GM19438 (cell line): ENCODE measurements at regions not wholly inside any gene's neighbourhood (a gene's known extent, or its start where the extent isn't known, plus 50 kb on each side); places are given as distances from the start of the nearest gene placed in this dataset.
"Not testable (repeated sequence)": the region's sequence is repeated elsewhere in the genome, so short reads cannot be mapped to it uniquely, and the experiment has no call there.

Source experiments
- ATAC-seq: cut with Tn5 transposase; IDR thresholded peaks from one replicate; pipeline ENCODE4 v1.9.1; 2021; ENCODE audit warnings: low read depth; ENCODE audit not compliant: unreplicated experiment

DNA sequence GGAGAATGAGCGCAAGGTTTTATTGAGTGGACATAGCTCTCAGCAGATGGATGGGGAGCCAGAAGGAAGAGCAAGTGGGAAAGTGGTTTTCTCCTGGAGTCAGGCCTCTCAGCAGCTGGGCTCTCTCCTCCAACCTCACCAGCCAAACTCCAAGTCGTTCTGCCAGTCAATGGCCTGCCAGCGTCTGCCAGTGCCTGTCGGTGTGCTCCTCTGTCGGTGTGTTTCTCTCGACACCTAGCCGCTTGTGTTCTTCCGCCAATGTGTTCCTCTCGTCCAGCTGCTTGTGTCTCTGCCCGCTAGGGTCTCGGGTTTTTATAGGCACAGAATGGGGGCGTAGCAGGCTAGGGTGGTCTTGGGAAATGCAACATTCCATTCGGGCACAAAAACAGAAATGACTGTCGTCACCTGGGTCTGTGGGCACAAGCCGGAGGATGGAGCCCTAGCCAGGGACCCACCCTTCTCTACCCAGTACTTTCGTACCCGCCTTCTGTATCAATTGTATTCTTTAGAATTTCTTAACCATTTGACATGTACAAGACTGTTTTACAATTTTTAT lies 1365.4 kb downstream of the FSCB start:
- no peak for ATAC-seq

- ATAC-seq, result no peak
These were observed 1366.6 kb downstream of the FSCB start for GRCh38 chr14:43140453-43140852.

DNA sequence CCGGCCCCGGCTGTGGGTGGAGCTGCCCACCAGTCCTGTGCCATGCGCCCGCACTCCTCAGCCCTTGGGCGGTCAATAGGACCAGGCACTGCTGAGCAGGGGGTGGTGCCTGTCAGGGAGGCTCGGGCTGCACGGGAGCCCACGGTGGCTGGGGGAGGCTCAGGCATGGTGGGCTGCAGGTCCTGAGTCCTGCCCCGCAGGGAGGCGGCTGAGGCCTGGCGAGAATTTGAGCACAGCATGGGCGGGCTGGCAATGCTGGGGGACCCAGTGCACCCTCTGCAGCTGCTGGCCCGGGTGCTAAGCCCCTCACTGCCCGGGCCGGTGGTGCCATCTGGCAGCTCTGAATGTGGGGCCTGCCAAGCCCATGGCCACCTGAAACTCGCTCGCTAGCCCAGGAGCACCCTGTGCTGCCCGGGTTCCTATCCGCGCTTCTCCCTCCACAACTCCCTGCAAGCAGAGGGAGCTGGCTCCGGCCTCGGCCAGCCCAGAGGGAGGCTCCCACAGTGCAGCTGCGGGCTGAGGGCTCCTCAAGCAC lies 1371.1 kb downstream of the FSCB start:
- ATAC-seq, result no peak

- ATAC-seq, result no peak
These were observed 1374.6 kb downstream of the FSCB start for GRCh38 chr14:43132441-43132840.

DNA sequence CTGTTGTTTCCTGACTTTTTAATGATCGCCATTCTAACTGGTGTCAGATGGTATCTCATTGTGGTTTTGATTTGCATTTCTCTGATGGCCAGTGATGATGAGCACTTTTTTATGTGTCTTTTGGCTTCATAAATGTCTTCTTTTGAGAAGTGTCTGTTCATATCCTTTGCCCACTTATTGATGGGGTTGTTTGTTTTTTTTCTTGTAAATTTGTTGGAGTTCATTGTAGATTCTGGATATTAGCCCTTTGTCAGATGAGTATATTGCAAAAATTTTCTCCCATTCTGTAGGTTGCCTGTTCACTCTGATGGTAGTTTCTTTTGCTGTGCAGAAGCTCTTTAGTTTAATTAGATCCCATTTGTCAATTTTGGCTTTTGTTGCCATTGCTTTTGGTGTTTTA lies 1378.7 kb downstream of the FSCB start:
- ATAC-seq, result not testable (repeated sequence)

- ATAC-seq, result not testable (repeated sequence)
These were observed 1379.2 kb downstream of the FSCB start for GRCh38 chr14:43127874-43128273.

- ATAC-seq, result no peak
These were observed 1383.5 kb downstream of the FSCB start for GRCh38 chr14:43123544-43123943.

DNA sequence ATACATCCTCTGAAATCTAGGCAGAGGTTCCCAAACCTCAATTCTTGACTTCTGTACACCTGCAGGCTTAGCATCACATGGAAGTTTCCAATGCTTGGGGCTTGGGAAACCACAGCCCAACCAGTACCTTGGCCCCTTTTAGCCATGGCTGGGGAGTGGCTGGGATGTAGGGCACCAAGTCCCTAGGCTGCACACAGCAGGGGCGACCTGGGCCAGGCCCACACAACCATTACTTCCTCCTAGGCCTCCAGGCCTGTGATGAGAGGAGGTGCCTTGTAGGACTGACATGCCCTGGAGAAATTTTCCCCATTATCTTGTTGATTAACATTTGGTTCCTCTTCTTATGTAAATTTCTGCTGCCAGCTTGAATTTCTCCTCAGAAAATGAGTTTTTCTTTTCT lies 1387.4 kb downstream of the FSCB start:
- ATAC-seq, result no peak

DNA sequence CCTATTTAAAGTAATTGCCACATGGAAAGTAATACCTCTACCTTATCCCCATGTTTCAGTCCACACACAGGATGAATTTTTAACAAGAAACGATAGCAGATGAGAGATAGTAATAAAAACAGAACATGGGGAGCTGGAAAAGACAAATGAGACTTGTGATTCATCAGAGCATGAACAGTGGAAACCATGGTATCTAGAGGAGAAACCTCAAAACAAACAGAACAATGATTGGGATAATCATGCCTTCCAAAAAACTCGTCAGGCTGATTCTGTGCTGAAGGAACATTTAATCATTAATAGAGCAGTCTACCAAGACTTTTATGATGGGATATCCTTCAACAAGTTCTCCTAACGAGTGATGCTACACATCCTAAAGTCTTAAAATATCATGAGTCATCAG lies 1390.7 kb downstream of the FSCB start:
- ATAC-seq, result no peak

GRCh38 chr14:43105305-43105704 lies 1401.8 kb downstream of the FSCB start:
- no peak for ATAC-seq

DNA sequence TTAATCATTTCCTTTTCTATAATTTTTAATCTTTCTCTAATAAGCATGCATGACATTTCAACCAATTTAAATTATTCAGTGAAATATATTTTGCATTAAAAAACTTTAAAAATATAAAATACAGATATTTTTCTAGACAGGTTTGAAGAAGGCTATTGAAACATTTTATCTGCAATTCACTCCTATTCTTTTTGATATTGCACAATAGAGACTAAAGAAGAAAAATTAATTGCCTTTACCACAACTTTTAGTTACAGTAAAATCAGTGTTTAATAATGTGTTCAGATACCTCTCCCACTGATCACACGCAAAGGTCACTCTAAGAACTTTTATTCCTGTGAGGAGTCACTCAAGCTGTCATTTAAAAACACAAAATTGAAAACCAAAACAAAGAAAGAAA lies 1416.7 kb downstream of the FSCB start:
- no peak for ATAC-seq

DNA sequence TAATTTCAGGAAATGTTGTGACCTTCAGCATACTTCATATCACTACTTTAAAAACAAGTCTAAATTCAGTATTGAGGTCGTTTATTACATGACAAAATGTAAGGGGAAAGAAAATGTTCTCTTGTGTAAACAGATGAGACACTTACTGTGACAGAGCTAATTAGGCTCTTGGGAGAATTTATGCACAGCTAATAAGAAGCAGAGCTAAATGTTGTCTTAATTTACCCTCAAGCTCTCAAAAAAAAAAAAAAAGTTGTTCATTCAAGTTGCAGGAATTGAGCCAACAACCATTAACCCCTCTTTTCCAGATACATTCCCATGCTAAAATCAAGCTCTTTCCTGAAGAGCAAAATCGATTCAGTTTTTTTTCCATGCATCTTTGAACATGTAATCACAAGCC lies 1419.4 kb downstream of the FSCB start:
- ATAC-seq, result no peak

DNA sequence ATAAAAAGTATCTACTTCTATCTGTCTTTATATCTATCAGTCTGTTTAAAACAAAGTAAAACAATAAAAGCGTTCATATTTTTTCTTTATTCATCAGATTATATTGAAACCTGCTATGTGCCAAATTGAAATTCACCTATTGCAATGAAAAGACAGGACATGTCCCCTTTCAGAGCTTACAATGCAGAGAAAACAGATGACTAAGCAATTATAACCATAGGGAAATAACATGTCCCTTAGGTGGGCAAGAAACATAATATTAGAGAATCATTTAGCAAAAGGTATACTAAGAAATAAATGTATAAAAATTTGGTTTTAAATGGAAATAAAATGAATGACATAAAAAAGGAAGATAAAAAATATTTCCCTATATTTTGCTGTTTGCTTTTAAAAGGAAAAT lies 1421.3 kb downstream of the FSCB start:
- no peak for ATAC-seq

- not testable (repeated sequence) for ATAC-seq
These were observed 1439.7 kb downstream of the FSCB start for GRCh38 chr14:43067372-43067771.

- no peak for ATAC-seq
These were observed 1449.4 kb downstream of the LRFN5 start for GRCh38 chr14:43056106-43056505.

DNA sequence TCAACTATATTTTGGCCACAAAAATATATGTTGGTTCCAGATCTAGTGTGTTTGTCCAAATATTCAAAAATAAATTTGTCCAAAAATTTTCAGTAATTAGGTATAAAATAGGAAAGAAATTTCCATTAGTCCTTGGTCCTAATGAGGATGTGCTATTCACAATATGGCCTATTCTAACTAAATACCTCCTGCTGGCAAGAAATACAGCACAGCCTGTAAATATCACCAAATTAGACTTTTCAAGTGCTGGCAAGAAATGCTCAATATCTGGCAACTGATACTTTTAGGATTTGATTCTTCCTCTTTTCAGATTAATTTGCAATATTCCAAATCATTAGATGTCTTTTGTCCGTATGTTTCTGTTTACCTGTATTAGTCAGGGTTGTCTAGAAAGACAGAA lies 1446.2 kb downstream of the LRFN5 start:
- no peak for ATAC-seq

DNA sequence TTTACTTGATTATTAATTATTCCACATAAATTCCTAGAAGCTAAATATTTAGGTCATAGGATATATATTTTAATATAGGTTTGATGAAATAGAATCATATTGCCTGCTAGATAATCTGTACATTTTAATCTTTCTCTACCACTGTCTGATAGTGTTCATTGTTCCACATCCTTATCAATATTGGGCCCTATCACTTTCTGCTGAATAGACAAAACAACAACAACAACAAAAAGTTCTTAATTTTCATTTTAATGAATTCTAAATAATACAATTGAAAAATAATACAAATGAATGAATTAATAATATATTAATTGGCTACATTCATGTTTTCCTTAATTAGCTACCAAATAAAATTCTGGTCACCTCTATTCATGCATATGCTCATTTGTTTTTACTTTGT lies 1437.2 kb downstream of the LRFN5 start:
- ATAC-seq, result no peak

DNA sequence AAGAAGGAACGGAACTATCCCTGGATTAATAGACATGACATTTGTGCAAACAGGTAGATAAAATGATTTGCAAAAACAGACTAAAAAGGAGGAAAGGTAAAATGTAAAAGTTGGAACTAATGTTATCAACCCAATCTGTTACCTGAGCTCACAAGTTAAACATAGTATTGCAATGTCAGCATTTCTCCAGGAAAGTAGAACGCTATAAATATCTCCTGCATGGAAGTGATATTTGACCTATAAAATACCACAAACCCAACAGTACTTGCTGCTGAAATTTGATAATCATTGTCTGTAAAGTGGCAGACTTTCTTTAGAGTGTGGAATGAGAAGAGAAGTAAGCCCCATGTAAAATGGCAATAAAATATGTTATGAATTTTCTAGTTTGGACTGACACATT lies 1435.7 kb downstream of the LRFN5 start:
- no peak for ATAC-seq

DNA sequence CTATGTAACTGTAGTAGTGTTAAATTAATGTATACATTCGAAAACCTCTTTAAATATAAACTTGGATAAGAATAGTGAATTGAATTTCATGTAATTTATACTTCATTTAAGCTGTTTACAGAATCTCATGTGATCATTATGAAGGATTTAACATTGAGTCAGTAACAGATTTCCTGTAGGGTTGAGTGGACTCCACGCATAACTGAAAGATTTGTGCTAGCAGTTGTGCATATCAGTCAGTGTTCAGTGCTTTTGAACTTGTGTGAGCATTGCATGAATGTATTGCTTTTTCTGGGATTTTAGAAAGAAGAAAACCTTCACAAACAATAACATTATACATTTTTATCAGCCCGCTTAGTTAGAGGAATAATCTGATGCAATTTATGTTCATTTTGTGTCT lies 1435.3 kb downstream of the LRFN5 start:
- no peak for ATAC-seq

GRCh38 chr14:43041207-43041606 lies 1434.5 kb downstream of the LRFN5 start:
- ATAC-seq, result no peak

DNA sequence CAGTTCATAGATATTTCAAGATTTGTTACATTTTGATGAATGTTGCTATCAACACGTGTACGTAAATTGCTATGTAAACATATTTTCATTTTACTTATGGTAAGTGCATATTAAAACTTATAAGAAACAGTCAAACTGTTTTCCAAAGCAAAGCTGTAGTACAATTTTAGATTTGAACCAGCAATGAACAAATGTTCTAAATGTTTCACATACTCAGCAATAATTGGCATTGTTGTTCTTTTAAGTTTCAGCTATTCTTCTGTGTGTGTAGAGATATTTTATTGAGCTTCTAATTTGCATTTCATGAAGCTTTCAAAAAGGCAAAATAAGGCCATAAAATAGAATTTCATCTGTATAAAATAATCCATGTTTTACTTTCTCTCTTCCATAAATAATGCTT lies 1433.2 kb downstream of the LRFN5 start:
- ATAC-seq, result no peak

- ATAC-seq, result no peak
These were observed 1424.9 kb downstream of the LRFN5 start for GRCh38 chr14:43031598-43031997.
